IMR-90 (cell line): ENCODE measurements at regions not wholly inside any gene's neighbourhood (a gene's known extent, or its start where the extent isn't known, plus 50 kb on each side); places are given as distances from the start of the nearest gene placed in this dataset.

ENCODE experiments used
- ATAC-seq: fragments of 200-7000 bp; cut with Tn5 transposase; 2 replicates; pipeline ENCODE4 v1.9.1; 2020; ENCODE audit warnings: low read depth, mild to moderate bottlenecking, moderate library complexity
- BruUV-seq: library from RNA; stranded (reverse); fragments of 400-500 nt; replicated peaks from 2 replicates; lab custom pipeline; 2021; lab: Mats Ljungman, UMichigan
- CTCF ChIA-PET: fragments of 300-600 bp; formaldehyde crosslinking; extraction: SDS; loops from one replicate; lab custom pipeline; 2021; ENCODE audit warnings: antibody characterized with exemption; lab: Yijun Ruan, JAX
- POLR2A ChIA-PET: fragments of 300-600 bp; sonication (Branson Sonifier 250); formaldehyde crosslinking; loops from one replicate; lab custom pipeline; 2022; ENCODE audit warnings: antibody characterized with exemption; ENCODE audit not compliant: unreplicated experiment; lab: Charles Lee
- DNase-seq: peaks from one replicate; pipeline ENCODE4 v3.0.0; 2013
- H2AFZ ChIP-seq: replicated peaks from 2 replicates; pipeline ENCODE3; 2013; ENCODE audit warnings: low read length, mild to moderate bottlenecking; ENCODE audit not compliant: poor library complexity
- H2AK5ac ChIP-seq: 2 replicates; pipeline ENCODE4 v1.6.1; 2013; ENCODE audit warnings: low read depth, low read length, inconsistent platforms
- H2AK9ac ChIP-seq: replicated peaks from 2 replicates; pipeline ENCODE3; 2013; ENCODE audit warnings: mild to moderate bottlenecking, low read depth, low read length, moderate library complexity; ENCODE audit not compliant: poor library complexity
- H2BK120ac ChIP-seq: 2 replicates; pipeline ENCODE4 v1.6.1; 2013; ENCODE audit warnings: low read depth, low read length, inconsistent platforms
- H2BK15ac ChIP-seq: 3 replicates; pipeline ENCODE4 v1.6.1; 2013; ENCODE audit warnings: low read depth, low read length, inconsistent platforms
- H2BK20ac ChIP-seq: 2 replicates; pipeline ENCODE4 v1.6.1; 2013; ENCODE audit warnings: low read depth, mild to moderate bottlenecking, inconsistent platforms, low read length, moderate library complexity
- H2BK5ac ChIP-seq: 2 replicates; pipeline ENCODE4 v1.6.1; 2013; ENCODE audit warnings: mild to moderate bottlenecking, low read depth, low read length, inconsistent platforms; ENCODE audit not compliant: poor library complexity, severe bottlenecking
- H3K14ac ChIP-seq: replicated peaks from 2 replicates; pipeline ENCODE4 v1.6.1; 2013; ENCODE audit warnings: low read depth, low read length, inconsistent platforms
- H3K18ac ChIP-seq: 2 replicates; pipeline ENCODE4 v1.6.1; 2013; ENCODE audit warnings: low read depth, low read length, control low read depth
- H3K23ac ChIP-seq: 2 replicates; pipeline ENCODE4 v1.6.1; 2013; ENCODE audit warnings: low read depth, low read length, inconsistent platforms
- H3K27ac ChIP-seq: 2 replicates; pipeline ENCODE4 v1.5.1; 2013; ENCODE audit warnings: mild to moderate bottlenecking, control low read depth, low read length; ENCODE audit not compliant: insufficient read depth
- H3K27me3 ChIP-seq: 2 replicates; pipeline ENCODE4 v1.6.1; 2013; ENCODE audit warnings: low read length; ENCODE audit not compliant: control insufficient read depth, insufficient read depth
- H3K36me3 ChIP-seq: 2 replicates; pipeline ENCODE4 v1.6.1; 2013; ENCODE audit warnings: low read length, mixed read lengths; ENCODE audit not compliant: control insufficient read depth, insufficient read depth
- H3K4ac ChIP-seq: 2 replicates; pipeline ENCODE4 v1.6.1; 2013; ENCODE audit warnings: low read depth, low read length, inconsistent platforms
- H3K4me1 ChIP-seq: 2 replicates; pipeline ENCODE4 v1.6.1; 2013; ENCODE audit warnings: low read length, mixed read lengths; ENCODE audit not compliant: control insufficient read depth, insufficient read depth
- H3K4me2 ChIP-seq: 2 replicates; pipeline ENCODE4 v1.6.1; 2013; ENCODE audit warnings: low read depth, mild to moderate bottlenecking, control low read depth, low read length, moderate library complexity
- H3K4me3 ChIP-seq: 2 replicates; pipeline ENCODE4 v1.5.1; 2013; ENCODE audit warnings: low read depth, mild to moderate bottlenecking, control low read depth, low read length, moderate library complexity; ENCODE audit not compliant: insufficient read depth
- H3K56ac ChIP-seq: 2 replicates; pipeline ENCODE4 v1.6.1; 2013; ENCODE audit warnings: low read length, inconsistent platforms; ENCODE audit not compliant: insufficient read depth; ENCODE audit errors: extremely low read depth
- H3K79me1 ChIP-seq, 2 experiments: 2 replicates each; pipeline ENCODE4 v1.6.1; 2013; ENCODE audit warnings: low read length in 2 of 2, inconsistent platforms in 1 of 2, low read depth in 1 of 2
- H3K9ac ChIP-seq: 2 replicates; pipeline ENCODE4 v1.6.1; 2013; ENCODE audit warnings: low read depth, low read length, control low read depth
- H3K9me1 ChIP-seq: 2 replicates; pipeline ENCODE4 v1.6.1; 2013; ENCODE audit warnings: low read length, inconsistent platforms; ENCODE audit not compliant: insufficient read depth
- H3K9me3 ChIP-seq: 2 replicates; pipeline ENCODE4 v1.6.1; 2013; ENCODE audit warnings: low read length; ENCODE audit not compliant: control insufficient read depth, insufficient read depth
- H4K20me1 ChIP-seq: 2 replicates; pipeline ENCODE4 v1.6.1; 2013; ENCODE audit warnings: low read length, inconsistent platforms; ENCODE audit not compliant: insufficient read depth
- H4K5ac ChIP-seq: 2 replicates; pipeline ENCODE4 v1.6.1; 2013; ENCODE audit warnings: mild to moderate bottlenecking, low read depth, low read length, control low read depth
- H4K8ac ChIP-seq, 2 experiments: 2 replicates each; pipeline ENCODE4 v1.6.1; 2013; ENCODE audit warnings: low read depth in 2 of 2, low read length in 2 of 2, control low read depth in 1 of 2, inconsistent platforms in 1 of 2
- H4K91ac ChIP-seq: 2 replicates; pipeline ENCODE4 v1.6.1; 2013; ENCODE audit warnings: low read depth, low read length, inconsistent platforms; ENCODE audit not compliant: insufficient read depth
- MAFK ChIP-seq: IDR thresholded peaks from 2 replicates; pipeline ENCODE4 v1.6.1; 2012; ENCODE audit warnings: low read depth, low read length, improper control_type of control experiment
- NFE2L2 ChIP-seq: fragments of 150-350 bp; IDR thresholded peaks from 2 replicates; pipeline ENCODE4 v1.6.1; 2016; ENCODE audit warnings: low read depth, mild to moderate bottlenecking, low read length
- POLR2A ChIP-seq: IDR thresholded peaks from 2 replicates; pipeline ENCODE4 v1.6.1; 2012; ENCODE audit warnings: mild to moderate bottlenecking, low read depth, low read length
- RAD21 ChIP-seq: IDR thresholded peaks from 2 replicates; pipeline ENCODE4 v1.6.1; 2012; ENCODE audit warnings: low read length, improper control_type of control experiment
- RCOR1 ChIP-seq: IDR thresholded peaks from 2 replicates; pipeline ENCODE4 v1.6.1; 2012; ENCODE audit warnings: mild to moderate bottlenecking, low read length, improper control_type of control experiment; ENCODE audit not compliant: insufficient replicate concordance
- RFX5 ChIP-seq: IDR thresholded peaks from 2 replicates; pipeline ENCODE4 v1.8.0; 2012; ENCODE audit warnings: low read depth, mild to moderate bottlenecking, low read length, moderate library complexity
- SMC3 ChIP-seq: fragments of 150-350 bp; IDR thresholded peaks from 2 replicates; pipeline ENCODE4 v1.6.1; 2016; ENCODE audit warnings: low read depth, mild to moderate bottlenecking, antibody characterized with exemption, low read length, moderate library complexity
- WGBS, 2 experiments: methylation state at CpG; one replicate each; pipeline versions ENCODE4 v1.1.5 to v1.1.7; 2013; ENCODE audit warnings: missing lambda C conversion rate in 2 of 2; ENCODE audit not compliant: insufficient read length in 1 of 2; ENCODE audit errors: extremely low coverage in 2 of 2; 5-methylcytosine and 5-hydroxymethylcytosine counted together
- dilution Hi-C: fragments of 300-500 bp; cut with HindIII; formaldehyde crosslinking; loops from one replicate; pipeline ENCODE4 v1.14.3; 2018; ENCODE audit warnings: low sequenced_read_pairs; ENCODE audit not compliant: unreplicated experiment
- in situ Hi-C: fragments of 300-500 bp; cut with MboI; formaldehyde crosslinking; loops from 3 replicates; pipeline ENCODE4 v1.14.3; 2019; ENCODE audit warnings: low sequenced_read_pairs, inconsistent platforms, mixed read lengths
- intact Hi-C: fragments of 100-400 bp; cut with micrococcal nuclease; formaldehyde crosslinking; loops from 2 replicates; pipeline ENCODE4 v1.10.0; 2022
- TF ChIP-seq, protein P1 (sequence below): conservative IDR thresholded peaks from 2 replicates; pipeline ENCODE4 v1.5.1; 2012; ENCODE audit warnings: mild to moderate bottlenecking, low read depth, low read length, improper control_type of control experiment
- TF ChIP-seq, protein P2 (sequence below): fragments of 150-350 bp; IDR thresholded peaks from 2 replicates; pipeline ENCODE4 v1.6.1; 2016; ENCODE audit warnings: low read depth, mild to moderate bottlenecking, low read length, moderate library complexity, borderline replicate concordance

DNA sequence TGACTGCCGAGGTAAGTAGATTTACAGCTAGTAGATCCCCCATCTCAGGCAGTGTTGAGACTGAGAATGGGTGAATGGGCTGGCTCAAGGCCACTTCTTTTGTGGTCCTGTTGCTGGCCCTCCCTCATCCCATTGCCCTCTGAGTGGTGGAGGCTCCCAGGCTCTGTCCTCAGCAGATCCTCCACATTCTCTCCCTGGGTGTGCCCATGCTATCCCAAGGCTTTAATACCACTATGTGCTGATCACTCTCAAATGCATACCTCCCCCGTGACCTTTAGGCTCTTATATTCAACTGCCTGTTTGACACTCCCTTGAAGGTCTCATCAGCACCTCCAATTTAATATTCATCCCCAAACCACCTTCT lies 271.8 kb downstream of the GLI2 start:
- H3K27ac ChIP-seq: no peak overlapping the region
- no peaks in the 10 kb centered on the region for H3K36me3 ChIP-seq
- H3K4me1 ChIP-seq: no peaks in the 10 kb centered on the region
- no peak overlapping the region for H3K4me2 ChIP-seq
- H2AK9ac ChIP-seq: no peak overlapping the region
- no peak overlapping the region for H2BK15ac ChIP-seq
- H4K91ac ChIP-seq: no peak overlapping the region
- no peak overlapping the region for H3K14ac ChIP-seq
- POLR2A ChIA-PET: no interaction called here
- no peak overlapping the region for H3K4ac ChIP-seq
- H3K79me1 ChIP-seq: no peaks in the 10 kb centered on the region
- H3K23ac ChIP-seq: no peak overlapping the region
- H3K9me3 ChIP-seq: peaks cover 6% of the 10 kb centered on the region
- H3K9me1 ChIP-seq: 0 out of 2 replicates have a peak, but pooled peaks cover 3% of the 10 kb centered on the region
- H3K18ac ChIP-seq: no peak overlapping the region
- TF ChIP-seq NFE2L2: no peak
- no peak for TF ChIP-seq SMC3
- TF ChIP-seq, protein P1, sequence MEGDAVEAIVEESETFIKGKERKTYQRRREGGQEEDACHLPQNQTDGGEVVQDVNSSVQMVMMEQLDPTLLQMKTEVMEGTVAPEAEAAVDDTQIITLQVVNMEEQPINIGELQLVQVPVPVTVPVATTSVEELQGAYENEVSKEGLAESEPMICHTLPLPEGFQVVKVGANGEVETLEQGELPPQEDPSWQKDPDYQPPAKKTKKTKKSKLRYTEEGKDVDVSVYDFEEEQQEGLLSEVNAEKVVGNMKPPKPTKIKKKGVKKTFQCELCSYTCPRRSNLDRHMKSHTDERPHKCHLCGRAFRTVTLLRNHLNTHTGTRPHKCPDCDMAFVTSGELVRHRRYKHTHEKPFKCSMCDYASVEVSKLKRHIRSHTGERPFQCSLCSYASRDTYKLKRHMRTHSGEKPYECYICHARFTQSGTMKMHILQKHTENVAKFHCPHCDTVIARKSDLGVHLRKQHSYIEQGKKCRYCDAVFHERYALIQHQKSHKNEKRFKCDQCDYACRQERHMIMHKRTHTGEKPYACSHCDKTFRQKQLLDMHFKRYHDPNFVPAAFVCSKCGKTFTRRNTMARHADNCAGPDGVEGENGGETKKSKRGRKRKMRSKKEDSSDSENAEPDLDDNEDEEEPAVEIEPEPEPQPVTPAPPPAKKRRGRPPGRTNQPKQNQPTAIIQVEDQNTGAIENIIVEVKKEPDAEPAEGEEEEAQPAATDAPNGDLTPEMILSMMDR: no peak
- no peak for TF ChIP-seq MAFK
- no peak for TF ChIP-seq RAD21
- no peak for TF ChIP-seq RCOR1
- no peak for TF ChIP-seq RFX5
- TF ChIP-seq POLR2A: no peak
- TF ChIP-seq, protein P2, sequence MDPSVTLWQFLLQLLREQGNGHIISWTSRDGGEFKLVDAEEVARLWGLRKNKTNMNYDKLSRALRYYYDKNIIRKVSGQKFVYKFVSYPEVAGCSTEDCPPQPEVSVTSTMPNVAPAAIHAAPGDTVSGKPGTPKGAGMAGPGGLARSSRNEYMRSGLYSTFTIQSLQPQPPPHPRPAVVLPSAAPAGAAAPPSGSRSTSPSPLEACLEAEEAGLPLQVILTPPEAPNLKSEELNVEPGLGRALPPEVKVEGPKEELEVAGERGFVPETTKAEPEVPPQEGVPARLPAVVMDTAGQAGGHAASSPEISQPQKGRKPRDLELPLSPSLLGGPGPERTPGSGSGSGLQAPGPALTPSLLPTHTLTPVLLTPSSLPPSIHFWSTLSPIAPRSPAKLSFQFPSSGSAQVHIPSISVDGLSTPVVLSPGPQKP: no peak
- WGBS, 2 experiments: 80% methylated on average over 1 of the region's 2 CpGs; no CpG with 5 or more reads in 1 of the 2 experiments
- no peaks in the 10 kb centered on the region for H4K20me1 ChIP-seq
- no peak overlapping the region for H4K8ac ChIP-seq
- dilution Hi-C loops: no loop called here
- H2BK20ac ChIP-seq: no peak overlapping the region
- no peak overlapping the region for H3K9ac ChIP-seq
- H2AFZ ChIP-seq: no peak overlapping the region
- H2BK120ac ChIP-seq: no peak overlapping the region
- no peak for ATAC-seq
- no peak overlapping the region for H2AK5ac ChIP-seq
- peaks cover 26% of the 10 kb centered on the region for H3K27me3 ChIP-seq
- no peak for DNase-seq
- H4K5ac ChIP-seq: no peak overlapping the region
- intact Hi-C loops: no loop called here
- no peak overlapping the region for H2BK5ac ChIP-seq
- in situ Hi-C loops: no loop called here
- no peak overlapping the region for H3K4me3 ChIP-seq
- no TSS peak for BruUV-seq
- CTCF ChIA-PET: no interaction called here
- no peak overlapping the region for H3K56ac ChIP-seq
